ENCODE measurements at regions not wholly inside any gene's neighbourhood (a gene's known extent, or its start where the extent isn't known, plus 50 kb on each side); places are given as distances from the start of the nearest gene placed in this dataset.

GRCh38 chr3:25355034-25355885 is 72.8 kb upstream of the RARB start:
- DNase-seq (ENCODE audit: low spot score in 2 of 2): no peak
- no peak overlapping the region for H3K4me3 ChIP-seq
- in situ Hi-C loops (cut with MboI; ENCODE audit: low sequenced_read_pairs): no loop called here
- no peaks in the 10 kb centered on the region; the same call in 1 of the 2 replicates for H3K4me1 ChIP-seq
- H3K27me3 ChIP-seq (ENCODE audit: low read depth): no peaks in the 10 kb centered on the region
- no peaks in the 10 kb centered on the region for H3K36me3 ChIP-seq (replicated peaks)
- H3K9me3 ChIP-seq: peaks cover 2% of the 10 kb centered on the region

- Histone ChIP-seq H3K9me3 (peaks cover 2% of the 10 kb centered on the region), H3K4me1 (no peaks in the 10 kb centered on the region; the same call in 1 of the 2 replicates), H3K4me3 (no peak overlapping the region), H3K36me3 (replicated peaks) (no peaks in the 10 kb centered on the region), H3K27me3 (ENCODE audit: low read depth) (no peaks in the 10 kb centered on the region)
- in situ Hi-C loops (cut with MboI; ENCODE audit: low sequenced_read_pairs): no loop called here
- no peak for DNase-seq (ENCODE audit: low spot score in 2 of 2)
Observed at GRCh38 chr3:25355998-25356397, 72.1 kb upstream of the RARB start.

GRCh38 chr3:25362118-25362517 is 65.9 kb upstream of the RARB start:
- Histone ChIP-seq H3K9me3 (no peaks in the 10 kb centered on the region; the same call in 1 of the 2 replicates), H3K4me3 (no peak overlapping the region), H3K27me3 (ENCODE audit: low read depth) (no peaks in the 10 kb centered on the region), H3K36me3 (replicated peaks) (no peaks in the 10 kb centered on the region), H3K4me1 (no peaks in the 10 kb centered on the region)
- DNase-seq (ENCODE audit: low spot score in 2 of 2): no peak
- in situ Hi-C loops (cut with MboI; ENCODE audit: low sequenced_read_pairs): no loop called here

GRCh38 chr3:25365636-25366035 is 62.4 kb upstream of the RARB start:
- Histone ChIP-seq H3K27me3 (ENCODE audit: low read depth) (no peaks in the 10 kb centered on the region), H3K9me3 (no peaks in the 10 kb centered on the region), H3K4me1 (no peaks in the 10 kb centered on the region), H3K36me3 (replicated peaks) (no peaks in the 10 kb centered on the region), H3K4me3 (no peak overlapping the region)
- in situ Hi-C loops (cut with MboI; ENCODE audit: low sequenced_read_pairs): no loop called here
- no peak for DNase-seq (ENCODE audit: low spot score in 2 of 2)

- in situ Hi-C loops (cut with MboI; ENCODE audit: low sequenced_read_pairs): no loop called here
- Histone ChIP-seq H3K4me3 (no peak overlapping the region), H3K4me1 (no peaks in the 10 kb centered on the region), H3K27me3 (ENCODE audit: low read depth) (no peaks in the 10 kb centered on the region), H3K9me3 (no peaks in the 10 kb centered on the region), H3K36me3 (replicated peaks) (no peaks in the 10 kb centered on the region)
- DNase-seq (ENCODE audit: low spot score in 2 of 2): no peak
Observed at GRCh38 chr3:25367025-25367424, 61.0 kb upstream of the RARB start.

GRCh38 chr3:25372167-25372566 is 55.9 kb upstream of the RARB start:
- Histone ChIP-seq H3K4me3 (no peak overlapping the region), H3K4me1 (no peaks in the 10 kb centered on the region), H3K36me3 (replicated peaks) (no peaks in the 10 kb centered on the region), H3K27me3 (ENCODE audit: low read depth) (no peaks in the 10 kb centered on the region), H3K9me3 (no peaks in the 10 kb centered on the region)
- in situ Hi-C loops (cut with MboI; ENCODE audit: low sequenced_read_pairs): no loop called here
- no peak for DNase-seq (ENCODE audit: low spot score in 2 of 2)

- Histone ChIP-seq H3K4me3 (no peak overlapping the region), H3K36me3 (replicated peaks) (no peaks in the 10 kb centered on the region), H3K4me1 (no peaks in the 10 kb centered on the region), H3K9me3 (no peaks in the 10 kb centered on the region), H3K27me3 (ENCODE audit: low read depth) (no peaks in the 10 kb centered on the region)
- in situ Hi-C loops (cut with MboI; ENCODE audit: low sequenced_read_pairs): no loop called here
- DNase-seq (ENCODE audit: low spot score in 2 of 2): no peak
Observed at GRCh38 chr3:25376340-25376739, 51.7 kb upstream of the RARB start.

GRCh38 chr3:25377042-25377441 is 51.0 kb upstream of the RARB start:
- Histone ChIP-seq H3K9me3 (0 out of 2 replicates have a peak, but pooled peaks cover 2% of the 10 kb centered on the region), H3K36me3 (replicated peaks) (no peaks in the 10 kb centered on the region), H3K4me3 (no peak overlapping the region), H3K27me3 (ENCODE audit: low read depth) (no peaks in the 10 kb centered on the region), H3K4me1 (no peaks in the 10 kb centered on the region)
- in situ Hi-C loops (cut with MboI; ENCODE audit: low sequenced_read_pairs): no loop called here
- no peak for DNase-seq (ENCODE audit: low spot score in 2 of 2)
